GM12878 (cell line): ENCODE measurements at regions not wholly inside any gene's neighbourhood (a gene's known extent, or its start where the extent isn't known, plus 50 kb on each side); places are given as distances from the start of the nearest gene placed in this dataset.

Source experiments
- ATAC-seq: fragments of 200-7000 bp; cut with Tn5 transposase; 3 replicates; pipeline ENCODE4 v1.9.1; 2020; ENCODE audit warnings: mild to moderate bottlenecking, moderate library complexity
- BruUV-seq: library from RNA; stranded (reverse); fragments of 400-500 nt; replicated peaks from 2 replicates; lab custom pipeline; 2021; lab: Mats Ljungman, UMichigan
- CTCF ChIA-PET: fragments of 300-600 bp; sonication (Branson Sonifier 250); formaldehyde crosslinking; extraction: SDS; loops from one replicate; lab custom pipeline; 2021; ENCODE audit warnings: inconsistent platforms; lab: Yijun Ruan, JAX
- POLR2A ChIA-PET: fragments of 350-600 bp; formaldehyde crosslinking; extraction: SDS; loops from one replicate; lab custom pipeline; 2021; ENCODE audit warnings: inconsistent platforms; lab: Charles Lee
- RAD21 ChIA-PET: fragments of 300-600 bp; sonication (Branson Sonifier 250); formaldehyde crosslinking; loops from one replicate; lab custom pipeline; 2023; ENCODE audit warnings: antibody characterized with exemption; ENCODE audit not compliant: unreplicated experiment; lab: Charles Lee
- SMC1A ChIA-PET: fragments of 300-600 bp; sonication (Branson Sonifier 250); formaldehyde crosslinking; loops from one replicate; lab custom pipeline; 2023; ENCODE audit not compliant: unreplicated experiment, uncharacterized antibody; lab: Charles Lee
- DNase-seq: peaks from one replicate; pipeline ENCODE4 v3.0.0-alpha.2; 2011; ENCODE audit warnings: low read depth, low spot score
- FAIRE-seq: peaks from 3 replicates; lab custom pipeline; 2011; peaks lifted over from hg19 to GRCh38; lab: Jason Lieb, UNC
- H2AFZ ChIP-seq: 2 replicates; pipeline ENCODE4 v1.6.0; 2011; ENCODE audit warnings: low read depth, low read length, control low read depth; ENCODE audit not compliant: control insufficient read depth
- H3K27ac ChIP-seq: 2 replicates; pipeline ENCODE4 v1.5.1; 2011; ENCODE audit warnings: control low read depth; ENCODE audit not compliant: control insufficient read depth, insufficient read depth
- H3K27me3 ChIP-seq, 2 experiments: replicated peaks in 1 of 2; 2 replicates each; pipeline versions ENCODE4 v1.6.0 to v1.6.1; 2011; ENCODE audit warnings: low read length in 1 of 2; ENCODE audit not compliant: control insufficient read depth in 2 of 2, insufficient read depth in 2 of 2
- H3K36me3 ChIP-seq, 2 experiments: 2 replicates each; pipeline ENCODE4 v1.5.1; 2011; ENCODE audit warnings: low read length in 1 of 2; ENCODE audit not compliant: control insufficient read depth in 2 of 2, insufficient read depth in 2 of 2
- H3K4me1 ChIP-seq: 2 replicates; pipeline ENCODE4 v1.6.1; 2011; ENCODE audit warnings: mild to moderate bottlenecking, low read length, moderate library complexity, mixed read lengths; ENCODE audit not compliant: control insufficient read depth, insufficient read depth
- H3K4me2 ChIP-seq: 2 replicates; pipeline ENCODE4 v1.6.0; 2011; ENCODE audit warnings: control low read depth; ENCODE audit not compliant: control insufficient read depth, insufficient read depth
- H3K4me3 ChIP-seq: fragments of 200-600 bp; sonication (generic); 2 replicates; pipeline ENCODE4 v1.5.1; 2016
- H3K79me2 ChIP-seq: 2 replicates; pipeline ENCODE4 v1.6.0; 2011; ENCODE audit warnings: low read length; ENCODE audit not compliant: control insufficient read depth, insufficient read depth
- H3K9ac ChIP-seq: 2 replicates; pipeline ENCODE4 v1.8.0; 2011; ENCODE audit warnings: low read length, control low read depth, mixed read lengths; ENCODE audit not compliant: control insufficient read depth, insufficient read depth
- H3K9me3 ChIP-seq: replicated peaks from 3 replicates; pipeline ENCODE4 v1.5.1; 2011; ENCODE audit warnings: mild to moderate bottlenecking, low read length; ENCODE audit not compliant: control insufficient read depth, insufficient read depth
- H4K20me1 ChIP-seq: 2 replicates; pipeline ENCODE4 v1.6.0; 2011; ENCODE audit not compliant: control insufficient read depth, insufficient read depth
- BRCA1 ChIP-seq: IDR thresholded peaks from 2 replicates; pipeline ENCODE4 v1.6.1; 2011; ENCODE audit warnings: low read depth, low read length, improper control_type of control experiment
- EGR1 ChIP-seq, 2 experiments: IDR thresholded peaks; 1 replicate in 1 of 2; 2 replicates in 1 of 2; pipeline ENCODE4 v1.6.1; 2011 to 2012; ENCODE audit warnings: low read depth in 2 of 2, low read length in 2 of 2, borderline replicate concordance in 1 of 2, mild to moderate bottlenecking in 1 of 2, moderate library complexity in 1 of 2
- ELK1 ChIP-seq: IDR thresholded peaks from 2 replicates; pipeline ENCODE4 v1.6.1; 2012; ENCODE audit warnings: low read depth, low read length, improper control_type of control experiment
- EZH2 ChIP-seq: IDR thresholded peaks from 2 replicates; pipeline ENCODE4 v1.6.1; 2012; ENCODE audit warnings: low read depth, mild to moderate bottlenecking, control low read depth, inconsistent platforms, low read length, borderline replicate concordance; ENCODE audit not compliant: control insufficient read depth
- HCFC1 ChIP-seq: fragments of 150-350 bp; IDR thresholded peaks from 2 replicates; pipeline ENCODE4 v1.6.1; 2014; ENCODE audit warnings: low read length
- JUNB ChIP-seq: IDR thresholded peaks from 2 replicates; pipeline ENCODE4 v1.6.1; 2016; ENCODE audit warnings: antibody characterized with exemption, mild to moderate bottlenecking
- LARP7 ChIP-seq: fragments of 450-650 bp; IDR thresholded peaks from 2 replicates; pipeline ENCODE4 v1.6.1; 2017; ENCODE audit warnings: mild to moderate bottlenecking
- NFXL1 ChIP-seq: fragments of 450-650 bp; IDR thresholded peaks from 2 replicates; pipeline ENCODE4 v1.6.1; 2017; ENCODE audit warnings: antibody characterized with exemption, mild to moderate bottlenecking, borderline replicate concordance
- PML ChIP-seq: IDR thresholded peaks from 2 replicates; pipeline ENCODE4 v1.6.1; 2012; ENCODE audit warnings: low read length, inconsistent platforms
- RAD21 ChIP-seq: IDR thresholded peaks from 2 replicates; pipeline ENCODE4 v1.6.1; 2011; ENCODE audit warnings: mild to moderate bottlenecking, low read depth, low read length, moderate library complexity; ENCODE audit not compliant: insufficient read depth
- RCOR1 ChIP-seq: conservative IDR thresholded peaks from 2 replicates; pipeline ENCODE4 v1.6.1; 2012; ENCODE audit warnings: low read depth, low read length, improper control_type of control experiment
- SMC3 ChIP-seq: IDR thresholded peaks from 2 replicates; pipeline ENCODE4 v1.6.1; 2011; ENCODE audit warnings: low read length, improper control_type of control experiment, borderline replicate concordance
- SRF ChIP-seq, 2 experiments: IDR thresholded peaks; 2 replicates each; pipeline ENCODE4 v1.6.1; 2011; ENCODE audit warnings: low read depth in 2 of 2, low read length in 2 of 2, mild to moderate bottlenecking in 1 of 2, moderate library complexity in 1 of 2
- STAT3 ChIP-seq: IDR thresholded peaks from 2 replicates; pipeline ENCODE4 v1.6.1; 2011; ENCODE audit warnings: low read depth, low read length, improper control_type of control experiment
- SUZ12 ChIP-seq: fragments of 200-600 bp; sonication (generic); IDR thresholded peaks from one replicate; pipeline ENCODE4 v1.6.1; 2018; ENCODE audit warnings: antibody characterized with exemption, mild to moderate bottlenecking; ENCODE audit not compliant: unreplicated experiment
- TBL1XR1 ChIP-seq: IDR thresholded peaks from 2 replicates; pipeline ENCODE4 v1.6.1; 2012; ENCODE audit warnings: low read depth, low read length, improper control_type of control experiment
- WRNIP1 ChIP-seq: IDR thresholded peaks from 2 replicates; pipeline ENCODE4 v1.6.1; 2011; ENCODE audit warnings: low read depth, low read length, improper control_type of control experiment, borderline replicate concordance
- ZBTB40 ChIP-seq: fragments of 450-650 bp; IDR thresholded peaks from 2 replicates; pipeline ENCODE4 v1.6.1; 2016; ENCODE audit warnings: mild to moderate bottlenecking, moderate library complexity, borderline replicate concordance
- ZNF207 ChIP-seq: fragments of 450-650 bp; IDR thresholded peaks from 2 replicates; pipeline ENCODE4 v1.6.1; 2014; ENCODE audit warnings: antibody characterized with exemption, mild to moderate bottlenecking, borderline replicate concordance
- ZNF217 ChIP-seq: fragments of 450-650 bp; IDR thresholded peaks from 2 replicates; pipeline ENCODE4 v1.6.1; 2017; ENCODE audit warnings: antibody characterized with exemption, mild to moderate bottlenecking
- ZNF24 ChIP-seq: fragments of 450-650 bp; IDR thresholded peaks from 2 replicates; pipeline ENCODE4 v1.6.1; 2017; ENCODE audit warnings: antibody characterized with exemption, mild to moderate bottlenecking
- whole genome bisulfite sequencing: methylation state at CpG from one replicate; pipeline ENCODE4 v1.1.6; 2016; ENCODE audit warnings: low lambda C conversion rate; ENCODE audit not compliant: insufficient replicate concordance, insufficient coverage; ENCODE audit errors: missing lambda C conversion rate; 5-methylcytosine and 5-hydroxymethylcytosine counted together
- in situ Hi-C: fragments of 300-500 bp; cut with MboI; formaldehyde crosslinking; loops from 9 replicates; pipeline ENCODE4 v1.14.3; 2018; ENCODE audit warnings: mixed read lengths
- intact Hi-C: fragments of 100-400 bp; cut with micrococcal nuclease; formaldehyde crosslinking; loops from one replicate; pipeline ENCODE4 v1.14.2; 2022; ENCODE audit not compliant: unreplicated experiment

- TF ChIP-seq PML (no peak), HCFC1 (no peak), SUZ12 (no peak)
- TF ChIP-seq, all 136 proteins: peak for 0
Observed at GRCh38 chr2:23027396-23027795, 357.6 kb upstream of the KLHL29 start (continued).

- 14% methylated on average over 3 of the region's 3 CpGs for WGBS
- no peak for FAIRE-seq
- no peaks in the 10 kb centered on the region for H3K4me1 ChIP-seq
- in situ Hi-C loops (no loop called here), intact Hi-C loops (no loop called here)
- H3K9me3 ChIP-seq: no peaks in the 10 kb centered on the region
- POLR2A ChIA-PET: no interaction called here
- H4K20me1 ChIP-seq: no peaks in the 10 kb centered on the region
- no peak for DNase-seq
- H3K36me3 ChIP-seq: no peaks in the 10 kb centered on the region
- no peak overlapping the region for H2AFZ ChIP-seq
- CTCF ChIA-PET: no interaction called here
- no peak overlapping the region for H3K27ac ChIP-seq
- H3K4me2 ChIP-seq: no peak overlapping the region
- no peak overlapping the region for H3K9ac ChIP-seq
- no peak overlapping the region for H3K4me3 ChIP-seq
- RAD21 ChIA-PET: no interaction called here
- SMC1A ChIA-PET: no interaction called here
- no peak for TF ChIP-seq SMC3
- no peak for TF ChIP-seq RCOR1
- no peak for TF ChIP-seq ZNF217
- no peak for TF ChIP-seq EZH2
- no peak for TF ChIP-seq ZNF24
- no peak for TF ChIP-seq SRF (IDR thresholded peaks at IDR 0.05; ENCODE audit: low read depth in 2 of 2, low read length in 2 of 2)
- no peak for TF ChIP-seq WRNIP1
- no peak for TF ChIP-seq ZBTB40
- no peak for TF ChIP-seq RAD21
- no peak for TF ChIP-seq ZNF207
- no peak for TF ChIP-seq ELK1
- TF ChIP-seq NFXL1: no peak
- no peak for TF ChIP-seq EGR1 (IDR thresholded peaks at IDR 0.05; ENCODE audit: borderline replicate concordance in 1 of 2, low read depth in 2 of 2, low read length in 2 of 2)
- TF ChIP-seq STAT3: no peak
- no peak for TF ChIP-seq LARP7
- no peak for TF ChIP-seq TBL1XR1
- no peak for TF ChIP-seq BRCA1
- no peak for TF ChIP-seq JUNB
- BruUV-seq: no TSS peak
- H3K79me2 ChIP-seq: no peaks in the 10 kb centered on the region
- H3K27me3 ChIP-seq: no peaks in the 10 kb centered on the region; a peak in 1 of 4 replicates
- no peak for ATAC-seq
Observed at GRCh38 chr2:23028106-23028505, 356.9 kb upstream of the KLHL29 start.
